Liver (tissue), 8 donors: ENCODE measurements at regions not wholly inside any gene's neighbourhood (a gene's known extent, or its start where the extent isn't known, plus 50 kb on each side); places are given as distances from the start of the nearest gene placed in this dataset.

ENCODE experiments used
- DNase-seq: peaks from one replicate; pipeline ENCODE4 v3.0.0-alpha.2; 2017; ENCODE audit warnings: low spot score
- H3K27ac ChIP-seq, 2 donors: one replicate each; pipeline ENCODE4 v1.7.0; 2013; ENCODE audit warnings: inconsistent platforms in 2 of 2, low read length in 2 of 2, control low read depth in 1 of 2, low read depth in 1 of 2, mild to moderate bottlenecking in 1 of 2
- H3K27me3 ChIP-seq, 4 donors: one replicate each; pipeline versions ENCODE4 v1.6.1 to v1.7.0; 2013; ENCODE audit warnings: low read length in 3 of 4, inconsistent platforms in 1 of 4, mild to moderate bottlenecking in 1 of 4, moderate library complexity in 1 of 4; ENCODE audit not compliant: control insufficient read depth in 4 of 4, insufficient read depth in 4 of 4
- H3K36me3 ChIP-seq, 4 donors: one replicate each; pipeline versions ENCODE4 v1.6.1 to v1.7.0; 2013; ENCODE audit warnings: low read length in 3 of 4, mild to moderate bottlenecking in 3 of 4, low read depth in 1 of 4, moderate library complexity in 1 of 4; ENCODE audit not compliant: control insufficient read depth in 4 of 4, insufficient read depth in 3 of 4
- H3K4me1 ChIP-seq, 4 donors: one replicate each; pipeline versions ENCODE4 v1.6.1 to v1.7.0; 2013; ENCODE audit warnings: low read length in 3 of 4, mild to moderate bottlenecking in 3 of 4, moderate library complexity in 1 of 4; ENCODE audit not compliant: control insufficient read depth in 4 of 4, insufficient read depth in 4 of 4
- H3K4me3 ChIP-seq, 3 donors: one replicate each; pipeline versions ENCODE4 v1.6.1 to v1.7.0; 2013; ENCODE audit warnings: low read length in 3 of 3, control low read depth in 1 of 3, low read depth in 1 of 3, mild to moderate bottlenecking in 1 of 3
- H3K9ac ChIP-seq, 2 donors: one replicate each; pipeline ENCODE4 v1.7.0; 2013; ENCODE audit warnings: low read length in 2 of 2, mild to moderate bottlenecking in 2 of 2, moderate library complexity in 2 of 2, control low read depth in 1 of 2, low read depth in 1 of 2
- H3K9me3 ChIP-seq, 4 donors: one replicate each; pipeline versions ENCODE4 v1.6.1 to v1.7.0; 2013; ENCODE audit warnings: low read length in 3 of 4; ENCODE audit not compliant: control insufficient read depth in 4 of 4
- EGR1 ChIP-seq, 2 donors: IDR thresholded peaks; 2 replicates each; pipeline ENCODE4 v1.6.1; 2016 to 2018; ENCODE audit warnings: antibody characterized with exemption in 2 of 2, low read depth in 2 of 2
- FOXA2 ChIP-seq: IDR thresholded peaks from 2 replicates; pipeline ENCODE4 v1.6.1; 2016; ENCODE audit warnings: antibody characterized with exemption
- GABPA ChIP-seq, 2 donors: IDR thresholded peaks in 1 of 2; conservative IDR thresholded peaks in 1 of 2; 2 replicates each; pipeline ENCODE4 v1.6.1; 2016; ENCODE audit warnings: antibody characterized with exemption in 2 of 2, mild to moderate bottlenecking in 1 of 2, moderate library complexity in 1 of 2
- JUND ChIP-seq, 2 donors: IDR thresholded peaks; 2 replicates each; pipeline ENCODE4 v1.6.1; 2016; ENCODE audit warnings: antibody characterized with exemption in 2 of 2
- NR2F2 ChIP-seq: IDR thresholded peaks from 2 replicates; pipeline ENCODE4 v1.6.1; 2016; ENCODE audit warnings: antibody characterized with exemption
- RXRA ChIP-seq, 2 donors: IDR thresholded peaks; 2 replicates each; pipeline ENCODE4 v1.6.1; 2017 to 2018; ENCODE audit warnings: antibody characterized with exemption in 2 of 2, mild to moderate bottlenecking in 1 of 2
- TAF1 ChIP-seq: conservative IDR thresholded peaks from 2 replicates; pipeline ENCODE4 v1.6.1; 2016; ENCODE audit warnings: antibody characterized with exemption, mild to moderate bottlenecking
- WGBS: extraction: QIAGEN DNeasy Blood & Tissue Kit; methylation state at CpG from one replicate; pipeline ENCODE4 v1.1.7; 2013; 5-methylcytosine and 5-hydroxymethylcytosine counted together
- TF ChIP-seq, protein P1 (sequence below): IDR thresholded peaks from 2 replicates; pipeline ENCODE4 v1.6.1; 2016; ENCODE audit warnings: antibody characterized with exemption, mild to moderate bottlenecking
- TF ChIP-seq, protein P2 (sequence below): fragments of 150-350 bp; IDR thresholded peaks from 2 replicates; pipeline ENCODE4 v1.5.1; 2017; ENCODE audit warnings: improper control_type of control experiment, low read depth, low read length; ENCODE audit not compliant: missing input control
- donor health status: healthy.
- donor health status: healthy.
- donor health status: healthy.
- donor health status: healthy.
- donor health status: healthy.

DNA sequence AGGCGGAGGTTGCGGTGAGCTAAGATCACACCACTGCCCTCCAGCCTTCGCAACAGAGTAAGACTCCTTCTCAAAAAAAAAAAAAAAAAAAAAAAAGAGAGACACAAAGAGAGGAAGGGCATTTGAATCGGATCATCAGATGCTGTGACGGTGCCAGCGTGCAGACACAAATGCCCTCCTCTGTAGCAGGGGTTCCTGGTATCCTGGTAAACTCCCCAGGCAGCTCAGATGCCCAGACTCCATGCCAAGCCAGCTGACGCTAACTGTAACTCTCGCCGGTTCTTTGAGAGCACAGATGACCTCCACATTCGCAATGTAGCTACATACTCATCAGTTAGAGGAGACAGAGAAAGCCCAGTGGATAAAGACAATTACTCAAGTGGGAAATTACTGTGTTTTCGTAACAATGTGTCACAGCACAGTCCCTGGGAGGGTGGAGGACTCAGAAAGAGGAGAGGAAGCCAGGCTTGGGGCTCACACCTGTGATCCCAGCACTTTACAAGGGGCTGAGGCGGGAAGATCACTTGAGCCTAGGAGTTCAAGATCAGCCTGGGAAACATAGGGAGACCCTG, 153.1 kb downstream of the BRD1 start:
- WGBS: 84% methylated on average over 12 of the region's 12 CpGs
- Histone ChIP-seq H3K27me3 (peaks cover 0 to 5% (median 4%) of the 10 kb centered on the region in 4 donors), H3K9me3 (no peaks in the 10 kb centered on the region), H3K27ac (no peak overlapping the region), H3K36me3 (no peaks in the 10 kb centered on the region), H3K9ac (no peak overlapping the region), H3K4me3 (no peak overlapping the region), H3K4me1 (peaks cover 0 to 5% (median 0%) of the 10 kb centered on the region in 4 donors)
- TF ChIP-seq, protein P1, sequence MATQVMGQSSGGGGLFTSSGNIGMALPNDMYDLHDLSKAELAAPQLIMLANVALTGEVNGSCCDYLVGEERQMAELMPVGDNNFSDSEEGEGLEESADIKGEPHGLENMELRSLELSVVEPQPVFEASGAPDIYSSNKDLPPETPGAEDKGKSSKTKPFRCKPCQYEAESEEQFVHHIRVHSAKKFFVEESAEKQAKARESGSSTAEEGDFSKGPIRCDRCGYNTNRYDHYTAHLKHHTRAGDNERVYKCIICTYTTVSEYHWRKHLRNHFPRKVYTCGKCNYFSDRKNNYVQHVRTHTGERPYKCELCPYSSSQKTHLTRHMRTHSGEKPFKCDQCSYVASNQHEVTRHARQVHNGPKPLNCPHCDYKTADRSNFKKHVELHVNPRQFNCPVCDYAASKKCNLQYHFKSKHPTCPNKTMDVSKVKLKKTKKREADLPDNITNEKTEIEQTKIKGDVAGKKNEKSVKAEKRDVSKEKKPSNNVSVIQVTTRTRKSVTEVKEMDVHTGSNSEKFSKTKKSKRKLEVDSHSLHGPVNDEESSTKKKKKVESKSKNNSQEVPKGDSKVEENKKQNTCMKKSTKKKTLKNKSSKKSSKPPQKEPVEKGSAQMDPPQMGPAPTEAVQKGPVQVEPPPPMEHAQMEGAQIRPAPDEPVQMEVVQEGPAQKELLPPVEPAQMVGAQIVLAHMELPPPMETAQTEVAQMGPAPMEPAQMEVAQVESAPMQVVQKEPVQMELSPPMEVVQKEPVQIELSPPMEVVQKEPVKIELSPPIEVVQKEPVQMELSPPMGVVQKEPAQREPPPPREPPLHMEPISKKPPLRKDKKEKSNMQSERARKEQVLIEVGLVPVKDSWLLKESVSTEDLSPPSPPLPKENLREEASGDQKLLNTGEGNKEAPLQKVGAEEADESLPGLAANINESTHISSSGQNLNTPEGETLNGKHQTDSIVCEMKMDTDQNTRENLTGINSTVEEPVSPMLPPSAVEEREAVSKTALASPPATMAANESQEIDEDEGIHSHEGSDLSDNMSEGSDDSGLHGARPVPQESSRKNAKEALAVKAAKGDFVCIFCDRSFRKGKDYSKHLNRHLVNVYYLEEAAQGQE: no peak
- TF ChIP-seq NR2F2: no peak
- no peak for TF ChIP-seq TAF1
- no peak for DNase-seq

DNA sequence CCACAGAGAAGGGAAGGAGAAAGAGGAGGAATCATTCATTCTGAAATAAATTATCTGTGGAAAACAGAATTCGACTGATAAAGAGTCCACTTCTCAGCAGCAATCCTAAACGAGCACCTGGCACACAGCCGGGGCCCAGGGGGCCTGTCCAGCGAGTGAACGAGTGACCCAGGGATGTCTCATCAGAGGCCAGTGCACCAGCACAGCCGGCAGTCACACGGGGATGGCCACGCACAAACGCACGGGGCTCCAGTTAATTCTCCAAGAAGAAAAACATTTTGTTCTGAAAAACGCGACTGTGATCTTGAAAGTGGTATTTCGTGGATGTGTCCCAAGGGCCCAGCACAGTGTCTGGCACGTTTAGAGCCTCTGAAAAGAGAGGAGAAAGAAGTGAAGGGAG, 154.6 kb downstream of the BRD1 start:
- TF ChIP-seq FOXA2: no peak
- 47% methylated on average over 14 of the region's 14 CpGs for WGBS
- no peak for DNase-seq
- H3K4me1 ChIP-seq: peaks cover 0 to 5% (median 0%) of the 10 kb centered on the region in 4 donors
- H3K9ac ChIP-seq: no peak overlapping the region
- no peaks in the 10 kb centered on the region for H3K9me3 ChIP-seq
- H3K4me3 ChIP-seq: no peak overlapping the region
- H3K27me3 ChIP-seq: peaks cover 0 to 5% (median 4%) of the 10 kb centered on the region in 4 donors
- no peak overlapping the region for H3K27ac ChIP-seq
- H3K36me3 ChIP-seq: no peaks in the 10 kb centered on the region

DNA sequence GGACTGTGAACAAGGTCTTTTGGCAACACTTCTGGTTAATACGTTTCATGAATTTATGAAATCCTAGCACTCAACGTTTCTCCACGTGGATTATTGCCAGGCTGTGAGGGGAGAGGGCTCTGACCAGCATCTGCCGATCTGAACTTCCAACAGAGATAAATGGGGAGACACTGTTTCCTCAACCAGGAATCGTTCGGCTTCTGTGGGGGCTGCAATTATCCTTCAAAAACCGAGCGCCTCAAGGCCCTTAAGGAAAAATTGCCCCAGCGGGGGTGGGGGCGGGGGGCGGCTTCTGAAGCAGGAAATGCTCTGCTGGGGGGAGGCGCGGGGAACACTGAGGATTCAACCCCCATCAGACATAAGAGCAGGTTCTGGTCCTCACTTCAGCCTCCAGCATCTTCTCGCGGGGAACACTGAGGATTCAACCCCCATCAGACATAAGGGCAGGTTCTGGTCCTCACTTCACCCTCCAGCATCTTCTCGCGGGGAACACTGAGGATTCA, 155.6 kb downstream of the BRD1 start:
- no peak overlapping the region for H3K9ac ChIP-seq
- peaks cover 0 to 5% (median 0%) of the 10 kb centered on the region in 4 donors for H3K4me1 ChIP-seq
- no peak overlapping the region for H3K4me3 ChIP-seq
- WGBS: 46% methylated on average over 15 of the region's 17 CpGs
- no peak overlapping the region for H3K27ac ChIP-seq
- H3K36me3 ChIP-seq: no peaks in the 10 kb centered on the region
- no peak for TF ChIP-seq JUND (IDR thresholded peaks at IDR 0.05)
- TF ChIP-seq RXRA (IDR thresholded peaks at IDR 0.05): no peak
- no peak for TF ChIP-seq GABPA (IDR thresholded peaks at IDR 0.05 in 1 of 2, conservative IDR thresholded peaks at IDR 0.05 in 1 of 2)
- TF ChIP-seq, protein P2, sequence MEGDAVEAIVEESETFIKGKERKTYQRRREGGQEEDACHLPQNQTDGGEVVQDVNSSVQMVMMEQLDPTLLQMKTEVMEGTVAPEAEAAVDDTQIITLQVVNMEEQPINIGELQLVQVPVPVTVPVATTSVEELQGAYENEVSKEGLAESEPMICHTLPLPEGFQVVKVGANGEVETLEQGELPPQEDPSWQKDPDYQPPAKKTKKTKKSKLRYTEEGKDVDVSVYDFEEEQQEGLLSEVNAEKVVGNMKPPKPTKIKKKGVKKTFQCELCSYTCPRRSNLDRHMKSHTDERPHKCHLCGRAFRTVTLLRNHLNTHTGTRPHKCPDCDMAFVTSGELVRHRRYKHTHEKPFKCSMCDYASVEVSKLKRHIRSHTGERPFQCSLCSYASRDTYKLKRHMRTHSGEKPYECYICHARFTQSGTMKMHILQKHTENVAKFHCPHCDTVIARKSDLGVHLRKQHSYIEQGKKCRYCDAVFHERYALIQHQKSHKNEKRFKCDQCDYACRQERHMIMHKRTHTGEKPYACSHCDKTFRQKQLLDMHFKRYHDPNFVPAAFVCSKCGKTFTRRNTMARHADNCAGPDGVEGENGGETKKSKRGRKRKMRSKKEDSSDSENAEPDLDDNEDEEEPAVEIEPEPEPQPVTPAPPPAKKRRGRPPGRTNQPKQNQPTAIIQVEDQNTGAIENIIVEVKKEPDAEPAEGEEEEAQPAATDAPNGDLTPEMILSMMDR: no peak
- TF ChIP-seq EGR1 (IDR thresholded peaks at IDR 0.05; ENCODE audit: low read depth in 2 of 2): no peak
- peaks cover 0 to 5% (median 4%) of the 10 kb centered on the region in 4 donors for H3K27me3 ChIP-seq
- DNase-seq: no peak
- no peaks in the 10 kb centered on the region for H3K9me3 ChIP-seq
